ENCODE measurements at regions not wholly inside any gene's neighbourhood (a gene's known extent, or its start where the extent isn't known, plus 50 kb on each side); places are given as distances from the start of the nearest gene placed in this dataset.
"Not testable (repeated sequence)": the region's sequence is repeated elsewhere in the genome, so short reads cannot be mapped to it uniquely, and the experiment has no call there.

- TF ChIP-seq RAD21 (IDR thresholded peaks at IDR 0.05 in 1 of 2, conservative IDR thresholded peaks at IDR 0.05 in 1 of 2; ENCODE audit: low read depth in 2 of 2, low read length in 2 of 2) (peak; percentile 31 to 33; a peak in 3 of 4 replicates), TEAD4 (IDR thresholded peaks at IDR 0.05; ENCODE audit: low read depth, low read length) (no peak), SUZ12 (IDR thresholded peaks at IDR 0.05; ENCODE audit: low read length) (no peak)
Observed at GRCh38 chr2:192604295-192604694, 409.6 kb upstream of the TMEFF2 start (continued).

GRCh38 chr2:192598649-192599048, 403.9 kb upstream of the TMEFF2 start:
- H2AK5ac ChIP-seq (ENCODE audit: low read depth, low read length); H3K79me1 ChIP-seq (ENCODE audit: low read depth, low read length); H4K91ac ChIP-seq (replicated peaks; ENCODE audit: insufficient read length, low read length); H3K4me2 ChIP-seq (ENCODE audit: insufficient read depth in 1 of 2, low read depth in 2 of 2, low read length in 2 of 2); H4K8ac ChIP-seq (ENCODE audit: extremely low read depth, insufficient read depth, low read length); H2BK120ac ChIP-seq (replicated peaks; ENCODE audit: low read depth, low read length); H2BK5ac ChIP-seq (ENCODE audit: low read depth, low read length); H3K36me3 ChIP-seq (ENCODE audit: control insufficient read depth in 2 of 4, insufficient read depth in 4 of 4, low read length in 3 of 4); H3K4me1 ChIP-seq (replicated peaks in 1 of 4; ENCODE audit: control insufficient read depth in 3 of 4, insufficient read depth in 4 of 4, low read length in 3 of 4); H3K23ac ChIP-seq (ENCODE audit: insufficient read length); H3K4me3 ChIP-seq (ENCODE audit: extremely low read depth in 1 of 4, insufficient read depth in 2 of 4, low read depth in 3 of 4, low read length in 4 of 4); FAIRE-seq; H3K9ac ChIP-seq (replicated peaks in 1 of 4; ENCODE audit: extremely low read depth in 1 of 4, low read depth in 3 of 4, low read length in 3 of 4); H3K18ac ChIP-seq (ENCODE audit: extremely low read depth, low read length); H4K20me1 ChIP-seq (replicated peaks in 1 of 2; ENCODE audit: control insufficient read depth in 1 of 2, insufficient read depth in 2 of 2, low read length in 2 of 2); CTCF ChIA-PET (ENCODE audit: partially characterized antibody); H3K14ac ChIP-seq (ENCODE audit: insufficient read length); H3K79me2 ChIP-seq (ENCODE audit: control insufficient read depth in 1 of 2, insufficient read depth in 2 of 2, low read length in 2 of 2); H2BK15ac ChIP-seq (ENCODE audit: low read length); H4K5ac ChIP-seq (ENCODE audit: insufficient read length, low read depth, low read length); H2AFZ ChIP-seq (ENCODE audit: low read length); H3K23me2 ChIP-seq (ENCODE audit: low read depth, low read length); H3K9me3 ChIP-seq (ENCODE audit: insufficient read depth in 2 of 2, low read depth in 1 of 2, low read length in 1 of 2); H3K27me3 ChIP-seq (replicated peaks in 1 of 4; ENCODE audit: control insufficient read depth in 3 of 4, extremely low read depth in 1 of 4, insufficient read depth in 3 of 4, low read length in 3 of 4); H3K56ac ChIP-seq (replicated peaks; ENCODE audit: insufficient read length, low read depth, low read length); H2BK12ac ChIP-seq (ENCODE audit: low read depth, low read length); H2BK20ac ChIP-seq (ENCODE audit: low read length); DNase-seq (ENCODE audit: low read depth in 1 of 2, low spot score in 2 of 2); POLR2A ChIA-PET (ENCODE audit: partially characterized antibody); H3K4ac ChIP-seq (replicated peaks; ENCODE audit: insufficient read length, low read depth, low read length); H3K27ac ChIP-seq (ENCODE audit: low read depth, low read length): not testable (repeated sequence)
- 93% methylated on average over 9 of the region's 9 CpGs; no CpG with 5 or more reads in 1 of the 2 experiments for WGBS, 2 experiments (ENCODE audit: extremely low coverage in 1 of 2, insufficient coverage in 1 of 2, insufficient read length in 1 of 2, insufficient replicate concordance in 2 of 2, low coverage in 1 of 2, low lambda C conversion rate in 2 of 2, missing lambda C conversion rate in 1 of 2)
